PC-9 (cell line): ENCODE measurements at regions not wholly inside any gene's neighbourhood (a gene's known extent, or its start where the extent isn't known, plus 50 kb on each side); places are given as distances from the start of the nearest gene placed in this dataset.

Experiments
- BruUV-seq: library from RNA; stranded (reverse); fragments of 400-500 nt; replicated peaks from 2 replicates; lab custom pipeline; 2021; lab: Mats Ljungman, UMichigan
- CTCF ChIA-PET: fragments of 300-600 bp; sonication (Branson Sonifier 250); formaldehyde crosslinking; loops from one replicate; lab custom pipeline; 2022; ENCODE audit warnings: antibody characterized with exemption; lab: Charles Lee
- POLR2A ChIA-PET: fragments of 300-600 bp; sonication (Branson Sonifier 250); formaldehyde crosslinking; loops from one replicate; lab custom pipeline; 2022; ENCODE audit warnings: antibody characterized with exemption; ENCODE audit not compliant: unreplicated experiment; lab: Charles Lee
- DNase-seq, 2 experiments: peaks; one replicate each; pipeline versions ENCODE4 v3.0.0 to v3.0.0-alpha.2; 2015 to 2022; ENCODE audit warnings: mixed read lengths in 1 of 2
- H2AFZ ChIP-seq: fragments of 200-600 bp; sonication (generic); 2 replicates; pipeline ENCODE4 v1.8.1; 2017; ENCODE audit warnings: antibody characterized with exemption
- H3F3A ChIP-seq: fragments of 200-600 bp; sonication (generic); 2 replicates; pipeline ENCODE4 v1.8.1; 2017; ENCODE audit warnings: antibody characterized with exemption, mild to moderate bottlenecking, low read depth; ENCODE audit not compliant: insufficient read depth
- H3K27ac ChIP-seq: fragments of 200-600 bp; sonication (generic); 2 replicates; pipeline ENCODE4 v1.6.1; 2016; ENCODE audit warnings: mixed run types
- H3K27me3 ChIP-seq: fragments of 200-600 bp; sonication (generic); 2 replicates; pipeline ENCODE4 v1.6.1; 2016; ENCODE audit warnings: low read depth, mixed run types; ENCODE audit not compliant: insufficient read depth
- H3K36me3 ChIP-seq: fragments of 200-600 bp; sonication (generic); 2 replicates; pipeline ENCODE4 v1.6.1; 2016; ENCODE audit warnings: low read depth, mixed run types
- H3K4me1 ChIP-seq: fragments of 200-600 bp; sonication (generic); replicated peaks from 2 replicates; pipeline ENCODE4 v1.6.1; 2016; ENCODE audit warnings: mixed run types; ENCODE audit not compliant: insufficient read depth
- H3K4me2 ChIP-seq: fragments of 200-600 bp; sonication (generic); 2 replicates; pipeline ENCODE4 v1.6.1; 2017; ENCODE audit warnings: mixed run types
- H3K4me3 ChIP-seq: fragments of 200-600 bp; sonication (generic); 2 replicates; pipeline ENCODE4 v1.6.1; 2016; ENCODE audit warnings: mixed run types
- H3K79me2 ChIP-seq: fragments of 200-600 bp; sonication (generic); 2 replicates; pipeline ENCODE4 v1.6.1; 2017; ENCODE audit warnings: low read depth, mixed run types
- H3K9me2 ChIP-seq: fragments of 200-600 bp; sonication (generic); 2 replicates; pipeline ENCODE4 v1.8.1; 2017; ENCODE audit warnings: mild to moderate bottlenecking; ENCODE audit not compliant: insufficient read depth
- H3K9me3 ChIP-seq: fragments of 200-600 bp; sonication (generic); 2 replicates; pipeline ENCODE4 v1.8.1; 2016; ENCODE audit warnings: low read depth; ENCODE audit not compliant: insufficient read depth
- H4K20me1 ChIP-seq: fragments of 200-600 bp; sonication (generic); 2 replicates; pipeline ENCODE4 v1.8.1; 2017; ENCODE audit not compliant: insufficient read depth
- CTCF ChIP-seq: fragments of 200-600 bp; sonication (generic); conservative IDR thresholded peaks from 2 replicates; pipeline ENCODE4 v1.6.1; 2017; ENCODE audit warnings: mixed run types, antibody characterized with exemption, mild to moderate bottlenecking, moderate library complexity
- EZH2 ChIP-seq: fragments of 200-600 bp; sonication (generic); IDR thresholded peaks from 2 replicates; pipeline ENCODE4 v1.8.0; 2017; ENCODE audit warnings: antibody characterized with exemption, low read depth
- intact Hi-C: fragments of 100-400 bp; cut with micrococcal nuclease; formaldehyde crosslinking; loops from one replicate; pipeline ENCODE4 v1.10.0; 2022; ENCODE audit not compliant: unreplicated experiment

- Histone ChIP-seq H3F3A (peaks cover 36% of the 10 kb centered on the region), H3K9me3 (peaks cover 5% of the 10 kb centered on the region; the same call in 1 of the 2 replicates), H3K4me3 (no peak overlapping the region), H2AFZ (0 out of 2 replicates have a peak overlapping the region, but pooled peaks have one; percentile 13), H3K4me2 (peak overlapping the region; percentile 47), H3K4me1 (peaks cover 44% of the 10 kb centered on the region), H3K79me2 (no peaks in the 10 kb centered on the region), H3K27me3 (no peaks in the 10 kb centered on the region), H3K9me2 (no peaks in the 10 kb centered on the region), H3K36me3 (no peaks in the 10 kb centered on the region), H4K20me1 (no peaks in the 10 kb centered on the region), H3K27ac (peak overlapping the region; percentile 51)
- ChIA-PET POLR2A (no interaction called here), CTCF (no interaction called here)
- peak; percentile 43 to 85 for DNase-seq
- no TSS peak for BruUV-seq
- no peak for TF ChIP-seq CTCF
- TF ChIP-seq EZH2: no peak
- intact Hi-C loops: loop anchor here (1.0 kb wide), 1 partner anchor 9 kb away; no protein-coding TSS in a partner anchor
Measured at GRCh38 chr6:111982681-111983080, 71.2 kb upstream of the CCN6 start.

DNA sequence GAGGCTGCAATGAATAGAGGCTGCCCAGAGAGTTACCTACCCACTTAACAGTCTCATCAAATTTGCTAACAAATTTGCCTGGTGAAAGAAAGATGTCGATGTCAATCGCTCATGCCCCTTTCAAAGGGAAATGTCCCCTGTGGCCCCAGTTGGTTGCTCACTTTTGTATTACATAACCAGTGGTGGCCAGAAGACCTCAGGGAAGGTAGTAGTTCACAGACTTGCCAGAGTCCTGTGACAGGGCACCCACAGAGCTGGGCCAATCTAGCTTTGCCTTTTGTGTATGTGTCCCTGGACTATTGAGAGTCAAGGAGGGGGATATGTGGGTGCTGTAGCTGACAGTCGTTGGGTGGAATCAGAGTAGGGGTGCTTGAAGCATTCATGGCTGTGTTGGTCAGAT, 70.7 kb upstream of the CCN6 start:
- no TSS peak for BruUV-seq
- no peaks in the 10 kb centered on the region for H4K20me1 ChIP-seq
- H3F3A ChIP-seq: peaks cover 36% of the 10 kb centered on the region
- H3K36me3 ChIP-seq: no peaks in the 10 kb centered on the region
- no peaks in the 10 kb centered on the region for H3K79me2 ChIP-seq
- ChIA-PET CTCF (no interaction called here), POLR2A (no interaction called here)
- no peak for DNase-seq
- peaks cover 6% of the 10 kb centered on the region; the same call in 1 of the 2 replicates for H3K9me3 ChIP-seq
- no peaks in the 10 kb centered on the region for H3K9me2 ChIP-seq
- H3K27me3 ChIP-seq: no peaks in the 10 kb centered on the region
- no peak overlapping the region for H2AFZ ChIP-seq
- no peak for TF ChIP-seq EZH2
- no peak for TF ChIP-seq CTCF
- H3K4me3 ChIP-seq: no peak overlapping the region
- H3K4me2 ChIP-seq: peak overlapping the region; percentile 47
- intact Hi-C loops: no loop called here
- peak overlapping the region; percentile 51; the same call in 1 of the 2 replicates for H3K27ac ChIP-seq
- H3K4me1 ChIP-seq: peaks cover 44% of the 10 kb centered on the region

GRCh38 chr6:111984081-111984480, 69.8 kb upstream of the CCN6 start:
- peak overlapping the region; percentile 85 for H3K27ac ChIP-seq
- POLR2A ChIA-PET: no interaction called here
- BruUV-seq: no TSS peak

More at GRCh38 chr6:111984081-111984480, 69.8 kb upstream of the CCN6 start:
- Histone ChIP-seq H2AFZ (no peak overlapping the region), H3K9me3 (peaks cover 9% of the 10 kb centered on the region; the same call in 1 of the 2 replicates), H3K4me1 (peaks cover 44% of the 10 kb centered on the region), H4K20me1 (no peaks in the 10 kb centered on the region), H3K79me2 (no peaks in the 10 kb centered on the region), H3K36me3 (no peaks in the 10 kb centered on the region), H3F3A (peaks cover 36% of the 10 kb centered on the region), H3K27me3 (no peaks in the 10 kb centered on the region), H3K4me3 (no peak overlapping the region), H3K4me2 (no peak overlapping the region; the same call in 1 of the 2 replicates), H3K9me2 (no peaks in the 10 kb centered on the region)
- intact Hi-C loops: no loop called here
- no peak for DNase-seq
- CTCF ChIA-PET: interaction anchor here (1.3 kb wide), 1 partner anchor 60 kb away, joined by 3 read pairs; no protein-coding TSS in a partner anchor
- no peak for TF ChIP-seq EZH2
- TF ChIP-seq CTCF: no peak
